GM06990 (cell line): ENCODE measurements at regions not wholly inside any gene's neighbourhood (a gene's known extent, or its start where the extent isn't known, plus 50 kb on each side); places are given as distances from the start of the nearest gene placed in this dataset.

Experiments
- DNase-seq: peaks from one replicate; pipeline ENCODE4 v3.0.0-alpha.2; 2011; ENCODE audit not compliant: insufficient read length; ENCODE audit errors: extremely low read depth
- H3K27me3 ChIP-seq: replicated peaks from 2 replicates; pipeline ENCODE4 v1.6.0; 2011; ENCODE audit warnings: low read length; ENCODE audit not compliant: control insufficient read depth, insufficient read depth
- H3K36me3 ChIP-seq: 2 replicates; pipeline ENCODE4 v1.5.1; 2011; ENCODE audit warnings: low read length; ENCODE audit not compliant: control insufficient read depth, insufficient read depth
- H3K4me3 ChIP-seq: replicated peaks from 2 replicates; pipeline ENCODE4 v1.5.1; 2011; ENCODE audit warnings: low read depth, mild to moderate bottlenecking, control low read depth, low read length
- CTCF ChIP-seq: IDR thresholded peaks from 2 replicates; pipeline ENCODE4 v1.5.1; 2011; ENCODE audit warnings: low read length, control low read depth, mild to moderate bottlenecking, inconsistent platforms; ENCODE audit not compliant: insufficient read depth, poor library complexity, severe bottlenecking

DNA sequence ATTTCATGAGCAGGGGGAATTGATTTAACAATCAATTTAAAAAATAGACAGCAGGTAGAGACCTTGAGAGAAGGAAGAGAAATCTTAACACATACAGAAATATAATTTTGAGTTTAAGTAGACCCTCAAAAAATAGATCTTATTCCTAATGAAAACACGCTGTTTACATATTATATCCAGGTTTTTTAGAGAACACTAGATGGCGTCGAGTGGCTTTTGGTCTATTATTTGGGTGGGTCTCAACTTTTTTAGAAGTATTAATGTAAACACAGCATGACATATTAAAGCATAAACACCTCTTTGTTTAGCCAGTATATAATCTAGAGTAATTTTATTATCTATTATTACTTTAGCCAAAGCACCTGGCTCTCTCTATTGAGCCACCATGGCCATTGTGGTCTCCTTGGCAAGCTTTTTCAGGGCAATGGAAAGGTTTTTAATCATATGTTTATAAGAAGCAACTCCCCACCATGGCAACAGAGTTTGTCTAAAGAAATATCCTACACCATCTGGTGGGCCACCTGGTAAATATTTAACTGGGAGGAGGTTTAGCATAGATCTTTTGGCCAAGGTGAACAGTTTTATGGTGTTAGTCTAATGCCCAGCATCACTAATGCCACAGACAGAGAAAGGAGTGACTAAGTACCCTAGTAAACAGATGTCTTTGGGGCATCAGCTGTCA, 59.7 kb upstream of the PRSS1 start:
- no peaks in the 10 kb centered on the region for H3K27me3 ChIP-seq
- no peak for DNase-seq
- TF ChIP-seq CTCF = peak; percentile 38

GRCh38 chr7:142685877-142686508, 63.3 kb upstream of the PRSS1 start:
- no peaks in the 10 kb centered on the region for H3K27me3 ChIP-seq
- no peak for DNase-seq
- TF ChIP-seq CTCF = no peak

More for the DNA sequence above, 59.7 kb upstream of the PRSS1 start:
- no peaks in the 10 kb centered on the region for H3K36me3 ChIP-seq
- H3K4me3 ChIP-seq = no peak overlapping the region

GRCh38 chr7:142681314-142682092, 67.8 kb upstream of the PRSS1 start:
- no peaks in the 10 kb centered on the region for H3K36me3 ChIP-seq
- no peak for DNase-seq
- no peaks in the 10 kb centered on the region for H3K27me3 ChIP-seq
- H3K4me3 ChIP-seq = no peak overlapping the region
- TF ChIP-seq CTCF = no peak

More at GRCh38 chr7:142685877-142686508, 63.3 kb upstream of the PRSS1 start:
- Histone ChIP-seq H3K4me3 (no peak overlapping the region), H3K36me3 (no peaks in the 10 kb centered on the region)

GRCh38 chr7:142671506-142671905, 77.8 kb upstream of the PRSS1 start:
- no peak for TF ChIP-seq CTCF
- Histone ChIP-seq H3K4me3 (no peak overlapping the region), H3K27me3 (no peaks in the 10 kb centered on the region), H3K36me3 (no peaks in the 10 kb centered on the region)
- DNase-seq = no peak

DNA sequence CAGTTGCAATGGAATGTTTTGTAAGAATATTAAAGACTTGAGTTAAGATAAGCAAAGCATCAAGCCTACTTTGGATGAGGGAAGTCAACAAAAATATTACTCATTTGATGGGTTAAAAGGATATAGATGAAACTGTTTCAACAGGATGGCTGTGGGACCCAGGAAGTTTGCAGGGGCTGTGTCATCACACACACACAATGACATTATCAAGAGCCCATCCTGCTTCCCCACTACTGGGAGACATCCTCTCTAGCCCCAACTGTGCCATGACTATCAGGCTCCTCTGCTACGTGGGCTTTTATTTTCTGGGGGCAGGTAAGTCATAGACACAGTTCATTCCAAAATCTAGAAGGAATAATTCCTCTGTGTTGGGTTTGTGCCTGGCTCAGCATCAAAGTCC, 78.8 kb upstream of the PRSS1 start:
- DNase-seq = no peak
- H3K36me3 ChIP-seq = no peaks in the 10 kb centered on the region

More for the DNA sequence above, 78.8 kb upstream of the PRSS1 start:
- H3K4me3 ChIP-seq = no peak overlapping the region
- no peak for TF ChIP-seq CTCF
- H3K27me3 ChIP-seq = no peaks in the 10 kb centered on the region
